ENCODE measurements at regions not wholly inside any gene's neighbourhood (a gene's known extent, or its start where the extent isn't known, plus 50 kb on each side); places are given as distances from the start of the nearest gene placed in this dataset.
A peak's percentile ranks its signal among the peaks of the same experiment; 100 is the strongest.

- in situ Hi-C loops (cut with HindIII; ENCODE audit: low sequenced_read_pairs) = no loop called here
- no peak overlapping the region for H3K4me3 ChIP-seq (ENCODE audit: low read depth, low read length)
- TF ChIP-seq CTCF (IDR thresholded peaks at IDR 0.05; ENCODE audit: low read depth, low read length) = no peak
- DNase-seq (ENCODE audit: low read depth, low spot score) = no peak
Observed at GRCh38 chr15:70490838-70491155, 272.6 kb downstream of the UACA start.

GRCh38 chr15:70490148-70490837, 273.1 kb downstream of the UACA start:
- H3K4me3 ChIP-seq (ENCODE audit: low read depth, low read length) = no peak overlapping the region
- TF ChIP-seq CTCF (IDR thresholded peaks at IDR 0.05; ENCODE audit: low read depth, low read length) = no peak
- no peak for DNase-seq (ENCODE audit: low read depth, low spot score)
- in situ Hi-C loops (cut with HindIII; ENCODE audit: low sequenced_read_pairs) = no loop called here

GRCh38 chr15:70488941-70489848, 274.2 kb downstream of the UACA start:
- TF ChIP-seq CTCF (IDR thresholded peaks at IDR 0.05; ENCODE audit: low read depth, low read length) = no peak
- in situ Hi-C loops (cut with HindIII; ENCODE audit: low sequenced_read_pairs) = no loop called here
- DNase-seq (ENCODE audit: low read depth, low spot score) = no peak
- H3K4me3 ChIP-seq (ENCODE audit: low read depth, low read length) = no peak overlapping the region

- DNase-seq (ENCODE audit: low read depth, low spot score) = peak; percentile 80
- peak; percentile 98 for TF ChIP-seq CTCF (IDR thresholded peaks at IDR 0.05; ENCODE audit: low read depth, low read length)
- in situ Hi-C loops (cut with HindIII; ENCODE audit: low sequenced_read_pairs) = no loop called here
- no peak overlapping the region for H3K4me3 ChIP-seq (ENCODE audit: low read depth, low read length)
Observed at GRCh38 chr15:70488002-70488605, 275.3 kb downstream of the UACA start.

DNA sequence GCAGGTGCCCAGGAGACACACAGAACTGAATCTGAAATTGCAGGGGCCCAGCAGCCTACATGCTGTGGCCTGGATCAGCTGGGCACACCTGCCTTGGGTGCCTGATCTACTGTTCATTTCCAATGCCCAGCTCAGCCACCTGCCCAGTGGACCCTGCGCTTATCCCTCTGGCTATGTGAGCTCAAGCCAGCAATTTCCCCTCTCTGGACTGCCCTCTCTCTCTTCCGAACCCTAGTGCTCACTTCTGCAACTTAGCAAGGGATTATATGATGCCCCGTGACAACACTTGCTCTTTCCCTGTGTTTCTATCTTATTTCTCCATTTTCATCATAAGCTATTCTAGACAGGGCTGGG, 276.0 kb downstream of the UACA start:
- no peak for DNase-seq (ENCODE audit: low read depth, low spot score)
- no peak for TF ChIP-seq CTCF (IDR thresholded peaks at IDR 0.05; ENCODE audit: low read depth, low read length)
- in situ Hi-C loops (cut with HindIII; ENCODE audit: low sequenced_read_pairs) = no loop called here
- H3K4me3 ChIP-seq (ENCODE audit: low read depth, low read length) = no peak overlapping the region

- in situ Hi-C loops (cut with HindIII; ENCODE audit: low sequenced_read_pairs) = no loop called here
Observed at GRCh38 chr15:70486451-70487386, 276.6 kb downstream of the UACA start.

More at GRCh38 chr15:70486451-70487386, 276.6 kb downstream of the UACA start:
- peak; percentile 98 for DNase-seq (ENCODE audit: low read depth, low spot score)
- TF ChIP-seq CTCF (IDR thresholded peaks at IDR 0.05; ENCODE audit: low read depth, low read length) = no peak
- H3K4me3 ChIP-seq (ENCODE audit: low read depth, low read length) = no peak overlapping the region
